ENCODE measurements at regions not wholly inside any gene's neighbourhood (a gene's known extent, or its start where the extent isn't known, plus 50 kb on each side); places are given as distances from the start of the nearest gene placed in this dataset.

DNA sequence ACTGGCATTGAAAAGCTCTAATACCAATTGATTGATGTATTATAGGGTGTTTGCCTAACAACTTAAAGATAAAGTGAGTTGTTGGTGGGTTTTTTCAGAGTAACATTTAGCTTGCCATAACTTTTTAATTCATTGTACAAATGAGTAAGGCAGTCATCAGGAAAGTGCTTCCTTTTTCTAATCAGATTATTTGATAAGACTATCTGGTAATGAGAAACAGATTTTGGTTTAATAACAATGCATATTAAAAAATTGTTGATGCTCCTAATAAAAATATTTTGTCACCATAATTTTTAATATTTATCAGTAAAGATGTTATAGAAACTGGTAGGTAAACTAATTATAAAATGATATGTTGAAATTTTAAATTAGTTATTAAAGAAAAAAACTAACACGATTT is 51.3 kb downstream of the BLTP1 start:
- H3K27ac ChIP-seq: no peak overlapping the region
- TF ChIP-seq, protein P1, sequence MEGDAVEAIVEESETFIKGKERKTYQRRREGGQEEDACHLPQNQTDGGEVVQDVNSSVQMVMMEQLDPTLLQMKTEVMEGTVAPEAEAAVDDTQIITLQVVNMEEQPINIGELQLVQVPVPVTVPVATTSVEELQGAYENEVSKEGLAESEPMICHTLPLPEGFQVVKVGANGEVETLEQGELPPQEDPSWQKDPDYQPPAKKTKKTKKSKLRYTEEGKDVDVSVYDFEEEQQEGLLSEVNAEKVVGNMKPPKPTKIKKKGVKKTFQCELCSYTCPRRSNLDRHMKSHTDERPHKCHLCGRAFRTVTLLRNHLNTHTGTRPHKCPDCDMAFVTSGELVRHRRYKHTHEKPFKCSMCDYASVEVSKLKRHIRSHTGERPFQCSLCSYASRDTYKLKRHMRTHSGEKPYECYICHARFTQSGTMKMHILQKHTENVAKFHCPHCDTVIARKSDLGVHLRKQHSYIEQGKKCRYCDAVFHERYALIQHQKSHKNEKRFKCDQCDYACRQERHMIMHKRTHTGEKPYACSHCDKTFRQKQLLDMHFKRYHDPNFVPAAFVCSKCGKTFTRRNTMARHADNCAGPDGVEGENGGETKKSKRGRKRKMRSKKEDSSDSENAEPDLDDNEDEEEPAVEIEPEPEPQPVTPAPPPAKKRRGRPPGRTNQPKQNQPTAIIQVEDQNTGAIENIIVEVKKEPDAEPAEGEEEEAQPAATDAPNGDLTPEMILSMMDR (IDR thresholded peaks at IDR 0.05): no peak
- H3K36me3 ChIP-seq: peaks cover 37% of the 10 kb centered on the region
- H3K9me3 ChIP-seq: no peaks in the 10 kb centered on the region
- DNase-seq (ENCODE audit: low spot score): no peak
- no peak overlapping the region for H3K4me3 ChIP-seq
- no peaks in the 10 kb centered on the region for H3K4me1 ChIP-seq
- no peaks in the 10 kb centered on the region for H3K27me3 ChIP-seq

DNA sequence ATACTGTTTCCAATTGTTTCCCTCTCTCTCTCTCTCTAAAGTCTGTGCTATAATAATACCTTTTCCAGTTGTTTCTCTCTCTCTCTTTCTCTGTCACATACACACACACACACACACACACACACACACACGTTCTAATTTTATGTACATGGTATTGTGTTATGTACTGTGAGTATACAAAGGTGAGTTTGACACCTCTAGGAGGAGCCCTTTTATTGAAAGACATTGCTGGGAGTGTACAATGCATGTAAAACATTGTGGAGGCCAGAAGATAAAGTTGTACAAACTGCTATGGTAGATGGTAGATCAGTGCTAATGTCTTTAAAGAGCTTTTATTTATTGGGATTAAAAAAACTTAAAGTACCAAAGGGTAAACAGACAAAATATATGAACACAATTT is 53.6 kb downstream of the BLTP1 start:
- Histone ChIP-seq H3K4me3 (no peak overlapping the region), H3K27me3 (no peaks in the 10 kb centered on the region), H3K4me1 (no peaks in the 10 kb centered on the region), H3K36me3 (peaks cover 36% of the 10 kb centered on the region), H3K27ac (no peak overlapping the region), H3K9me3 (no peaks in the 10 kb centered on the region)
- no peak for DNase-seq (ENCODE audit: low spot score)
- TF ChIP-seq, protein P1 (IDR thresholded peaks at IDR 0.05): no peak

DNA sequence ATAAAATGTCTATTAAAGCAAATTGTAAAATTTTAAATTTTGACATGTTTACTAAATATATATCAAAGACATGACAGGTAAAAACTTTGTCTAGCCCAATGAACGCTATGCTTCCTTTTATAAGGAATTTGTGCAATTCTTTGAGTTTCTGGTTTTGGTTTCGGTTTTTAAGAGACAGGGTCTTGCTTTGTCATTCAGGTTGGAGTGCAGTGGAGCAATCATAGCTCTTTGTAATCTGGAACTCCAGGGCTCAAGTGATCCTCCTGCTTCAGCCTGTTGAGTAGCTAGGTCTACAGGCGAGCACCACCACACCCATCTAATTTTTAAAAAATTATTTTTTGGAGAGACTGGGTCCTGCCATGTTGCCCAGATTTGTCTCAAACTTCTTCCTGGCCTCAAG is 60.7 kb downstream of the BLTP1 start:
- TF ChIP-seq, protein P1 (IDR thresholded peaks at IDR 0.05): no peak
- no peak for DNase-seq (ENCODE audit: low spot score)
- Histone ChIP-seq H3K36me3 (peaks cover 25% of the 10 kb centered on the region), H3K27ac (no peak overlapping the region), H3K27me3 (no peaks in the 10 kb centered on the region), H3K4me3 (no peak overlapping the region), H3K4me1 (no peaks in the 10 kb centered on the region), H3K9me3 (no peaks in the 10 kb centered on the region)

DNA sequence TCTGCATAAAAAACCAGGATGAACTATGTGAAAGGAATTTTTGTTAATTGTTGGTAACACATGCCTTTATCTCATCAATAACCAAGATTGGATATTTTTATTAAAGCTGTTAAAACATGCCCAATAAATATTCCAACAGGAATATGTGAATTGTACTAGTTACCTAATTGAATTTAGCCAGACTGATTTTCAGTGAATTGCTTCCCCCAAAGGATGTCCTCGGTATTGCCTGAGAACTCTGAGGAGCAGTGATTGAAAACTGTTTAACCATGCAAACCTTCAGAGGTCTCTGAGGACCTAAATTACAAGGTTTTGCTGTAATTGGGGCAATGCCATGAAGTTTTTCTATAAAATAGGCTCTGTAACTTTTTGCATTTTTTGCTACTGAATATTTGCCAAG is 66.6 kb downstream of the BLTP1 start:
- H3K27ac ChIP-seq: no peak overlapping the region
- H3K9me3 ChIP-seq: no peaks in the 10 kb centered on the region
- TF ChIP-seq, protein P1 (IDR thresholded peaks at IDR 0.05): peak in 1 of 2 donors; percentile 59
- DNase-seq (ENCODE audit: low spot score): no peak
- no peaks in the 10 kb centered on the region for H3K27me3 ChIP-seq
- no peaks in the 10 kb centered on the region for H3K36me3 ChIP-seq
- H3K4me3 ChIP-seq: no peak overlapping the region
- H3K4me1 ChIP-seq: no peaks in the 10 kb centered on the region

DNA sequence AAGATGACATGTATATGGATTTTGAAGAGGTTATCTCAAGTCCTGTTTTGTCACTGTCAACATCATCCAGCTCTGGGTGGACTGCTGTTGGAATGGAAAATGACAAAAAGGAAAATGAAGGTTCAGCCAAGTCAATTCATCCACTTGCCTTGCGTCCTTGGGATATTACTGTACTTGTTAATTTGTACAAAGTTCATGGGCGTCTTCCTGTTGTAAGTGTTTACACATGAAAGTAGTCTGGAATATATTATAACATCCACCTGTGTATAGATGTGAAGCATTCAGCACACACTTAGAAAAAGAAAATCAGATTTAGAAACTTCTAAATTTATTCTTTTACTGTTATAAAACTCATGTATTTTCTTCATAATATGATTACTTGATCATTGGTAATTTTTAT is 67.2 kb downstream of the BLTP1 start:
- TF ChIP-seq, protein P1 (IDR thresholded peaks at IDR 0.05): no peak
- DNase-seq (ENCODE audit: low spot score): no peak
- Histone ChIP-seq H3K36me3 (no peaks in the 10 kb centered on the region), H3K4me1 (no peaks in the 10 kb centered on the region), H3K9me3 (no peaks in the 10 kb centered on the region), H3K27ac (no peak overlapping the region), H3K27me3 (no peaks in the 10 kb centered on the region), H3K4me3 (no peak overlapping the region)

DNA sequence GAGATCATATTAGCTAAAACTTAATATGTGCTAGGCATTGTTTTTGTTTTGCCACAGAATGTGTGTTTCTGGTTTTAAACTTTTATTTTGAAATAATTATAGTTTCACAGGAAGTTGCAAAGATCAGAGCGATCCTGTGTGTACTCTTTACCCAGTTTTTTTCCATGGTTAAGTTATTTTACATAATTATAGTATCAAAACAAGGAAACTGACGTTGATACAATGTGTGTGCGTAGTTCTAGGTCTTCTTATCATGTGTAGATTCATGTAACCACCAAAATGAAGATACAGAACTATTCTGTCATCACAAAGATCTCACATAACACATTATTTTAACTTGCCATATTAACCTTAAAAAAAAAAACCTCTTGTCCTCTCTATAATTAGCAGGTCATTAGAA is 69.2 kb downstream of the BLTP1 start:
- H3K9me3 ChIP-seq: no peaks in the 10 kb centered on the region
- TF ChIP-seq, protein P1 (IDR thresholded peaks at IDR 0.05): no peak
- H3K4me3 ChIP-seq: no peak overlapping the region
- H3K4me1 ChIP-seq: no peaks in the 10 kb centered on the region
- H3K27ac ChIP-seq: no peak overlapping the region
- DNase-seq (ENCODE audit: low spot score): no peak
- no peaks in the 10 kb centered on the region for H3K27me3 ChIP-seq
- H3K36me3 ChIP-seq: no peaks in the 10 kb centered on the region
